Type B pancreatic cell (in vitro differentiated cells): ENCODE measurements at regions not wholly inside any gene's neighbourhood (a gene's known extent, or its start where the extent isn't known, plus 50 kb on each side); places are given as distances from the start of the nearest gene placed in this dataset.
"Not testable (repeated sequence)": the region's sequence is repeated elsewhere in the genome, so short reads cannot be mapped to it uniquely, and the experiment has no call there.

Experiments
- DNase-seq: peaks from one replicate; pipeline ENCODE4 v3.0.0; 2021; ENCODE audit warnings: mixed read lengths; ENCODE audit not compliant: unreplicated experiment; ENCODE audit errors: extremely low spot score
- H3K27ac Mint-ChIP-seq: 2 replicates; pipeline ENCODE4 v1.8.0; 2021; ENCODE audit warnings: mild to moderate bottlenecking, mixed read lengths
- H3K27me3 Mint-ChIP-seq: 2 replicates; pipeline ENCODE4 v1.8.0; 2021; ENCODE audit warnings: mixed read lengths
- H3K36me3 Mint-ChIP-seq: 2 replicates; pipeline ENCODE4 v1.8.0; 2021; ENCODE audit warnings: mixed read lengths
- H3K4me1 Mint-ChIP-seq: one replicate; pipeline ENCODE4 v1.8.0; 2021; ENCODE audit warnings: mixed read lengths; ENCODE audit not compliant: unreplicated experiment
- H3K4me3 Mint-ChIP-seq: 2 replicates; pipeline ENCODE4 v1.8.0; 2021; ENCODE audit warnings: mild to moderate bottlenecking, mixed read lengths
- H3K9me3 Mint-ChIP-seq: 2 replicates; pipeline ENCODE4 v1.8.0; 2021; ENCODE audit warnings: mixed read lengths
- CTCF ChIP-seq: fragments of 200-600 bp; sonication (generic); conservative IDR thresholded peaks from 2 replicates; pipeline ENCODE4 v1.5.0; 2021; ENCODE audit warnings: antibody characterized with exemption, mild to moderate bottlenecking

DNA sequence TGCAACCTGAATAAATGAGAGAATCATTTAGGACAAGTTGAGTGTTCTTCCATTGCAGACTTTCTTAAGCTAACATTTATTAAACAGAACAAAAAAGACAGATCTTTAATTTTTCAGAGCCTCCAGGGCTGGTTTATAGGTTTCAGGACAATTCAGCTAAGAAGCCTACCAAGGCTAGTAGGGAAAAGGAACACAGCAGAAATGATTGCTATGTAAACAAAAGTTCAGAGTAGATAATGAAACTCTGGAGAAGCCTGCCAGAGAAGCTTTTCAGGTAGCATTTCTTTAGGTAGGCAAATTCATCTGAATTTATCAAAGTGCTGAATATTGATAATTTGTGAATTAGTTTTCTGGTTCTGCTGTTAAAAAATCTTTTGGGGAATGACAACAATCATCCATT is 264.2 kb downstream of the DEPDC1B start:
- H3K27ac Mint-ChIP-seq: no peak overlapping the region
- no peaks in the 10 kb centered on the region for H3K27me3 Mint-ChIP-seq
- no peak for TF ChIP-seq CTCF
- no peak overlapping the region for H3K4me3 Mint-ChIP-seq
- peaks cover 4% of the 10 kb centered on the region for H3K36me3 Mint-ChIP-seq
- H3K4me1 Mint-ChIP-seq: no peaks in the 10 kb centered on the region
- H3K9me3 Mint-ChIP-seq: no peaks in the 10 kb centered on the region
- no peak for DNase-seq

GRCh38 chr5:60426189-60426588 is 273.8 kb downstream of the DEPDC1B start:
- H3K27ac Mint-ChIP-seq, H3K4me1 Mint-ChIP-seq, H3K36me3 Mint-ChIP-seq, H3K4me3 Mint-ChIP-seq, H3K27me3 Mint-ChIP-seq, DNase-seq: not testable (repeated sequence)
- peaks cover 13% of the 10 kb centered on the region for H3K9me3 Mint-ChIP-seq

DNA sequence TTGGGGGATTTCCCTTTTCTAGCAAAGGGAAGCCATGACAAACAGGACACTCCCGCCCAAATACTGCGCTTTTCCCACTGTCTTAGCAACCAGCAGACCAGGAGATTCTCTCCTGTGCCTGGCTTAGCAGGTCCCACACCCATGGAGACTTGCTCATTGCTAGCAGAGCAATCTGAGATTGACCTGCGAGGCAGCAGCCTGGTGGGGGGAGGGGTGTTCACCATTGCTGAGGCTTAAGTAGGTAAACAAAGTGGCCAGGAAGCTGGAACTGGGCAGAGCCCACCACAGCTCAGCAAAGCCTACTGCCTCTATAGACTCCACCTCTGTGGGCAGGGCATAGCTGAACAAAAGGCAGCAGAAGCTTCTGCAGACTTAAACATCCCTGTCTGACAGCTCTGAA is 279.2 kb downstream of the DEPDC1B start:
- not testable (repeated sequence) for H3K4me1 Mint-ChIP-seq, H3K36me3 Mint-ChIP-seq, H3K27me3 Mint-ChIP-seq, DNase-seq, H3K27ac Mint-ChIP-seq, H3K4me3 Mint-ChIP-seq
- H3K9me3 Mint-ChIP-seq: peaks cover 23% of the 10 kb centered on the region

GRCh38 chr5:60417500-60418181 is 282.3 kb downstream of the DEPDC1B start:
- H3K4me3 Mint-ChIP-seq: no peak overlapping the region
- no peak for DNase-seq
- H3K27ac Mint-ChIP-seq: no peak overlapping the region
- no peak for TF ChIP-seq CTCF
- H3K4me1 Mint-ChIP-seq: no peaks in the 10 kb centered on the region
- no peaks in the 10 kb centered on the region for H3K36me3 Mint-ChIP-seq
- peaks cover 14% of the 10 kb centered on the region for H3K9me3 Mint-ChIP-seq
- peaks cover 3% of the 10 kb centered on the region for H3K27me3 Mint-ChIP-seq

DNA sequence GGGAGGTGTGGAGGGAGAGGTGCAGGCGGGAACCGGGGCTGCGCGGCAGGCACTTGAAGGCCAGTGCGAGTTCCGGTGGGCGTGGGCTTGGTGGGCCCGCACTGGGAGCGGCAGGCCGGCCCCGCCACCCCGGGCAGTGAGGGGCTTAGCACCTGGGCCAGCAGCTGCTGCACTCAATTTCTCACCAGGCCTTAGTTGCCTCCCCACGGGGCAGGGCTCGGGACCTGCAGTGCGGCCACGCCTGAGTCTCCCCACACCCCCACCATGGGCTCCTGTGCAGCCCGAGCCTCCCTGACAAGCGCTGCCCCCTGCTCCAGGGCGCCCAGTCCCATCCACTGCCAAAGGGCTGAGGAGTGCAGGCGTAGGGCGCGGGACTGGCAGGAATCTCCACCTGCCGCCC is 284.5 kb downstream of the DEPDC1B start:
- no peak overlapping the region for H3K4me3 Mint-ChIP-seq
- no peak overlapping the region for H3K27ac Mint-ChIP-seq
- no peak for DNase-seq
- no peaks in the 10 kb centered on the region for H3K4me1 Mint-ChIP-seq
- H3K9me3 Mint-ChIP-seq: peaks cover 14% of the 10 kb centered on the region
- TF ChIP-seq CTCF: no peak
- peaks cover 3% of the 10 kb centered on the region for H3K27me3 Mint-ChIP-seq
- no peaks in the 10 kb centered on the region for H3K36me3 Mint-ChIP-seq

- no peak for TF ChIP-seq CTCF
- H3K36me3 Mint-ChIP-seq: peaks cover 5% of the 10 kb centered on the region
- peaks cover 5% of the 10 kb centered on the region for H3K9me3 Mint-ChIP-seq
- peaks cover 7% of the 10 kb centered on the region for H3K4me1 Mint-ChIP-seq
- no peak overlapping the region for H3K4me3 Mint-ChIP-seq
- no peak for DNase-seq
- H3K27ac Mint-ChIP-seq: no peak overlapping the region
- H3K27me3 Mint-ChIP-seq: peaks cover 6% of the 10 kb centered on the region
Observed at GRCh38 chr5:60410427-60410826, 289.5 kb downstream of the DEPDC1B start.

DNA sequence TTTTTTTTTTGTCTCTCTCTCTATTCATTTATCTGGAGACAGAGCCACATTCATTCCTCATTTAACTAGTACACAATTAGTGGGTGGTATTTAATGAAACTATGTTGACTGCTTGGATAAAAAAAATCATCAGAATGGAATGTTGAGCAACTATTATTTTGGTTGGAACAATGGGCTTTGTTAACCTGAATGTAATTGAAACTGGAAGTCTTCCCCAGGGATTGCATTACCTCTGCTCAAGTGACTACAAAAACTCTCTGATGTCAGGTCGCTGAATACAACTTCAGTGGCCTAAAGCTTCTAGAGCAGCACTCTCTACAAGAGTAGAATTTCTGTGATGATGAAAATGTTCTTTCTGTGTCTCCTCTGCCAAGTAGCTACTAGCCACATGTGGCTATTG is 295.8 kb downstream of the DEPDC1B start:
- H3K27me3 Mint-ChIP-seq: peaks cover 22% of the 10 kb centered on the region
- H3K27ac Mint-ChIP-seq: no peak overlapping the region
- TF ChIP-seq CTCF: no peak
- peaks cover 15% of the 10 kb centered on the region for H3K4me1 Mint-ChIP-seq
- H3K36me3 Mint-ChIP-seq: peaks cover 5% of the 10 kb centered on the region
- no peak for DNase-seq
- no peak overlapping the region for H3K4me3 Mint-ChIP-seq
- H3K9me3 Mint-ChIP-seq: peaks cover 5% of the 10 kb centered on the region
